ENCODE measurements at regions not wholly inside any gene's neighbourhood (a gene's known extent, or its start where the extent isn't known, plus 50 kb on each side); places are given as distances from the start of the nearest gene placed in this dataset.

GRCh38 chr11:116263770-116264169 lies 509.0 kb downstream of the BUD13 start:
- TF ChIP-seq RAD21 (IDR thresholded peaks at IDR 0.05; ENCODE audit: low read depth) = no peak
- TF ChIP-seq YY1 (IDR thresholded peaks at IDR 0.05; ENCODE audit: low read depth) = no peak
- TF ChIP-seq, protein P1, sequence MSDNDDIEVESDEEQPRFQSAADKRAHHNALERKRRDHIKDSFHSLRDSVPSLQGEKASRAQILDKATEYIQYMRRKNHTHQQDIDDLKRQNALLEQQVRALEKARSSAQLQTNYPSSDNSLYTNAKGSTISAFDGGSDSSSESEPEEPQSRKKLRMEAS (IDR thresholded peaks at IDR 0.05) = no peak
- no peak for TF ChIP-seq FOXM1 (IDR thresholded peaks at IDR 0.05; ENCODE audit: borderline replicate concordance, low read depth)
- TF ChIP-seq, protein P2, sequence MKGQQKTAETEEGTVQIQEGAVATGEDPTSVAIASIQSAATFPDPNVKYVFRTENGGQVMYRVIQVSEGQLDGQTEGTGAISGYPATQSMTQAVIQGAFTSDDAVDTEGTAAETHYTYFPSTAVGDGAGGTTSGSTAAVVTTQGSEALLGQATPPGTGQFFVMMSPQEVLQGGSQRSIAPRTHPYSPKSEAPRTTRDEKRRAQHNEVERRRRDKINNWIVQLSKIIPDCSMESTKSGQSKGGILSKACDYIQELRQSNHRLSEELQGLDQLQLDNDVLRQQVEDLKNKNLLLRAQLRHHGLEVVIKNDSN (IDR thresholded peaks at IDR 0.05) = no peak
- TF ChIP-seq, protein P3, sequence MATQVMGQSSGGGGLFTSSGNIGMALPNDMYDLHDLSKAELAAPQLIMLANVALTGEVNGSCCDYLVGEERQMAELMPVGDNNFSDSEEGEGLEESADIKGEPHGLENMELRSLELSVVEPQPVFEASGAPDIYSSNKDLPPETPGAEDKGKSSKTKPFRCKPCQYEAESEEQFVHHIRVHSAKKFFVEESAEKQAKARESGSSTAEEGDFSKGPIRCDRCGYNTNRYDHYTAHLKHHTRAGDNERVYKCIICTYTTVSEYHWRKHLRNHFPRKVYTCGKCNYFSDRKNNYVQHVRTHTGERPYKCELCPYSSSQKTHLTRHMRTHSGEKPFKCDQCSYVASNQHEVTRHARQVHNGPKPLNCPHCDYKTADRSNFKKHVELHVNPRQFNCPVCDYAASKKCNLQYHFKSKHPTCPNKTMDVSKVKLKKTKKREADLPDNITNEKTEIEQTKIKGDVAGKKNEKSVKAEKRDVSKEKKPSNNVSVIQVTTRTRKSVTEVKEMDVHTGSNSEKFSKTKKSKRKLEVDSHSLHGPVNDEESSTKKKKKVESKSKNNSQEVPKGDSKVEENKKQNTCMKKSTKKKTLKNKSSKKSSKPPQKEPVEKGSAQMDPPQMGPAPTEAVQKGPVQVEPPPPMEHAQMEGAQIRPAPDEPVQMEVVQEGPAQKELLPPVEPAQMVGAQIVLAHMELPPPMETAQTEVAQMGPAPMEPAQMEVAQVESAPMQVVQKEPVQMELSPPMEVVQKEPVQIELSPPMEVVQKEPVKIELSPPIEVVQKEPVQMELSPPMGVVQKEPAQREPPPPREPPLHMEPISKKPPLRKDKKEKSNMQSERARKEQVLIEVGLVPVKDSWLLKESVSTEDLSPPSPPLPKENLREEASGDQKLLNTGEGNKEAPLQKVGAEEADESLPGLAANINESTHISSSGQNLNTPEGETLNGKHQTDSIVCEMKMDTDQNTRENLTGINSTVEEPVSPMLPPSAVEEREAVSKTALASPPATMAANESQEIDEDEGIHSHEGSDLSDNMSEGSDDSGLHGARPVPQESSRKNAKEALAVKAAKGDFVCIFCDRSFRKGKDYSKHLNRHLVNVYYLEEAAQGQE (IDR thresholded peaks at IDR 0.05; ENCODE audit: low read depth) = no peak
- no peak for TF ChIP-seq TEAD4 (IDR thresholded peaks at IDR 0.05)
- no peak for TF ChIP-seq EP300 (IDR thresholded peaks at IDR 0.05; ENCODE audit: borderline replicate concordance)
- no peak for TF ChIP-seq TAF1 (IDR thresholded peaks at IDR 0.05; ENCODE audit: low read depth)
- no peak for TF ChIP-seq TCF12 (IDR thresholded peaks at IDR 0.05; ENCODE audit: low read depth)
- TF ChIP-seq NFIC (IDR thresholded peaks at IDR 0.05) = no peak
- no peak for TF ChIP-seq EGR1 (IDR thresholded peaks at IDR 0.05)
- TF ChIP-seq ZBTB7A (IDR thresholded peaks at IDR 0.05; ENCODE audit: low read depth) = no peak

Data from Ishikawa (cell line).